LNCaP clone FGC (cell line): ENCODE measurements at regions not wholly inside any gene's neighbourhood (a gene's known extent, or its start where the extent isn't known, plus 50 kb on each side); places are given as distances from the start of the nearest gene placed in this dataset.
"Not testable (repeated sequence)": the region's sequence is repeated elsewhere in the genome, so short reads cannot be mapped to it uniquely, and the experiment has no call there.

ENCODE experiments used
- DNase-seq: peaks from one replicate; pipeline ENCODE4 v3.0.0-alpha.2; 2011; ENCODE audit warnings: low read depth
- H3K4me3 ChIP-seq: 2 replicates; pipeline ENCODE4 v1.5.1; 2011; ENCODE audit warnings: mild to moderate bottlenecking, low read depth, low read length, control low read depth
- TF ChIP-seq, protein P1 (sequence below): IDR thresholded peaks from 2 replicates; pipeline ENCODE4 v1.5.1; 2012; ENCODE audit warnings: mild to moderate bottlenecking; ENCODE audit not compliant: control insufficient read depth, insufficient read depth; ENCODE audit errors: extremely low read depth

DNA sequence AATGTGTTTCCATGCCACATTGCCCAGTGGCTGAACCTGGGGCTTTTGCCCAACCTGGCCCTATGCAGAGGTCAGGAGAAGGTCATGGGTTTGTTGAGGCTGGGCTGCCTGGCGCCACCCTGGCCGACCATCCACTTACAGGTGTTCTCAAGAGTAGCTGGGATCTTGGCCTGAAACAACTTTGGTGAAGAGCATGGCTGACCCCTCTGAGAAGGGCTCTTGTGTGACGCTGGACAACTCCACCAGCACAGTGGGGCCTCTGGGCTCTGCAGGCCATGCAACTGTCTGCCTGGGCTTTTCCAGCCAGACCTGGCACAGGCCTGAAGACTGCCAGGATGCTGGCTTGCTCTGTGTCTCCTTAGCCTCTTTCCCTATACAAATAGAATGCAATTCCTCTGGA is 76.4 kb upstream of the ZNG1B start:
- TF ChIP-seq, protein P1, sequence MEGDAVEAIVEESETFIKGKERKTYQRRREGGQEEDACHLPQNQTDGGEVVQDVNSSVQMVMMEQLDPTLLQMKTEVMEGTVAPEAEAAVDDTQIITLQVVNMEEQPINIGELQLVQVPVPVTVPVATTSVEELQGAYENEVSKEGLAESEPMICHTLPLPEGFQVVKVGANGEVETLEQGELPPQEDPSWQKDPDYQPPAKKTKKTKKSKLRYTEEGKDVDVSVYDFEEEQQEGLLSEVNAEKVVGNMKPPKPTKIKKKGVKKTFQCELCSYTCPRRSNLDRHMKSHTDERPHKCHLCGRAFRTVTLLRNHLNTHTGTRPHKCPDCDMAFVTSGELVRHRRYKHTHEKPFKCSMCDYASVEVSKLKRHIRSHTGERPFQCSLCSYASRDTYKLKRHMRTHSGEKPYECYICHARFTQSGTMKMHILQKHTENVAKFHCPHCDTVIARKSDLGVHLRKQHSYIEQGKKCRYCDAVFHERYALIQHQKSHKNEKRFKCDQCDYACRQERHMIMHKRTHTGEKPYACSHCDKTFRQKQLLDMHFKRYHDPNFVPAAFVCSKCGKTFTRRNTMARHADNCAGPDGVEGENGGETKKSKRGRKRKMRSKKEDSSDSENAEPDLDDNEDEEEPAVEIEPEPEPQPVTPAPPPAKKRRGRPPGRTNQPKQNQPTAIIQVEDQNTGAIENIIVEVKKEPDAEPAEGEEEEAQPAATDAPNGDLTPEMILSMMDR, result no peak
- H3K4me3 ChIP-seq, result no peak overlapping the region
- no peak for DNase-seq

GRCh38 chr2:113357071-113357470 is 78.3 kb upstream of the PAX8 start:
- H3K4me3 ChIP-seq, result no peak overlapping the region
- no peak for DNase-seq
- TF ChIP-seq, protein P1, result no peak

DNA sequence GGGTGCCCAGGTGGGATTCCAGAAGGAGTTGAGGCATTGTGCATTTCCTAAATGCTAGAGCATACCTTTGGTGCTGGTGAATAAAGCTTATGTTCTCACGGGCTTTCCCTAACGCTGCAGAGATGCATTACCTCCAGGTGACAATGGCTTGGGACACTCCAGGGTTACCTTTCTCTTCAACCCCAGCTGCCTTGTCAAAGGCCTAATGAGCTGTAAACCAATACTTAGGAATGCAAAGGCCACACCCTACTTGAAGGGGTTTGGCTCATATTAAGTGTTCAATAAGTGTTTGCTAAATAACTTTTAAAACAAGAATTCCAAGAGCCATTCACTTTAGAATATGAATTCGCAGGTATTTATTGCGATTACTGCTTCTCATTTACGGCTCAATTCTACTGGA is 77.6 kb upstream of the PAX8 start:
- H3K4me3 ChIP-seq, DNase-seq: not testable (repeated sequence)

GRCh38 chr2:113355339-113356015 is 76.8 kb upstream of the PAX8 start:
- DNase-seq, H3K4me3 ChIP-seq: not testable (repeated sequence)

- DNase-seq, result no peak
Measured at GRCh38 chr2:113351375-113352355, 72.9 kb upstream of the PAX8 start.

GRCh38 chr2:113343800-113344199 is 65.1 kb upstream of the PAX8 start:
- not testable (repeated sequence) for DNase-seq, H3K4me3 ChIP-seq

More at GRCh38 chr2:113351375-113352355, 72.9 kb upstream of the PAX8 start:
- TF ChIP-seq, protein P1, result no peak
- H3K4me3 ChIP-seq, result no peak overlapping the region

GRCh38 chr2:113342650-113343049 is 63.9 kb upstream of the PAX8 start:
- no peak for DNase-seq
- TF ChIP-seq, protein P1, result no peak
- H3K4me3 ChIP-seq, result no peak overlapping the region

GRCh38 chr2:113341870-113342253 is 63.1 kb upstream of the PAX8 start:
- DNase-seq, H3K4me3 ChIP-seq: not testable (repeated sequence)
